Transverse colon (tissue), 4 donors: ENCODE measurements at regions not wholly inside any gene's neighbourhood (a gene's known extent, or its start where the extent isn't known, plus 50 kb on each side); places are given as distances from the start of the nearest gene placed in this dataset.

Experiments
- CTCF ChIP-seq, 5 experiments: fragments of 200-600 bp in 3 of 5; fragments of 450-650 bp in 2 of 5; sonication (generic) in 3 of 5; IDR thresholded peaks; 1 replicate in 2 of 5; 2 replicates in 3 of 5; pipeline ENCODE4 v1.5.1; 2016 to 2017; ENCODE audit warnings: antibody characterized with exemption in 5 of 5, inconsistent platforms in 3 of 5, mild to moderate bottlenecking in 2 of 5, moderate library complexity in 1 of 5
- EP300 ChIP-seq: sonication (generic); formaldehyde crosslinking; IDR thresholded peaks from one replicate; pipeline ENCODE4 v1.6.1; 2017; ENCODE audit warnings: antibody characterized with exemption, low read depth
- POLR2A ChIP-seq: fragments of 450-650 bp; IDR thresholded peaks from one replicate; pipeline ENCODE4 v1.6.1; 2016; ENCODE audit warnings: antibody characterized with exemption, mild to moderate bottlenecking, moderate library complexity
- POLR2AphosphoS5 ChIP-seq, 3 donors: sonication (generic); formaldehyde crosslinking; IDR thresholded peaks; one replicate each; pipeline ENCODE4 v1.6.1; 2016; ENCODE audit warnings: antibody characterized with exemption in 3 of 3

- TF ChIP-seq EP300: no peak
- no peak for TF ChIP-seq CTCF (IDR thresholded peaks at IDR 0.05)
- TF ChIP-seq POLR2AphosphoS5 (IDR thresholded peaks at IDR 0.05): no peak
- TF ChIP-seq POLR2A: no peak
Measured at GRCh38 chr11:131288521-131289091, 81.8 kb upstream of the NTM start.
